ENCODE measurements at regions not wholly inside any gene's neighbourhood (a gene's known extent, or its start where the extent isn't known, plus 50 kb on each side); places are given as distances from the start of the nearest gene placed in this dataset.

DNA sequence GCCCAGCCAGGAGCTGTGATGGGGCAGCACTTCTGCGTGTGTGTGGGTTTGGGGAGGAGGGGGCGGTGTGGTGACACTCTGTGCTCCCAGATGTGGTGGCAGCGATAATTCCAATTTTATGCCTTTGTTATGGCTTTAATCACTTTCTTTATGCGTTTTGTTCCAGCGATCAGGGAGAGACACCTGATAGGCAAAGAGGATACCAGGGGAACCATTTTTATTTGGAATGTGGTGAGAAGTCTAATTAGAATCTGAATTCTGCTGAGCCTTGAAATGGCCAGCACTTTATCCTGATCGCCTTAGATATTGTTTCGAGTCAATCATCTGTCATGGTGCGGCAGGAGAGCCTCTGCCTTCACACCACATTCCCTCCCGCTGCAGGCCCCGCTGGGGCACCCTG lies 79.5 kb downstream of the HIF1AN start:
- TF ChIP-seq POLR2AphosphoS5 (IDR thresholded peaks at IDR 0.05; ENCODE audit: insufficient read depth, low read depth, low read length) (no peak), EZH2 (IDR thresholded peaks at IDR 0.05; ENCODE audit: borderline replicate concordance, low read depth, low read length, severe bottlenecking) (no peak), POLR2A (IDR thresholded peaks at IDR 0.05; ENCODE audit: low read depth, low read length) (no peak), MAX (IDR thresholded peaks at IDR 0.05; ENCODE audit: insufficient read depth, insufficient read length) (no peak)
- TF ChIP-seq, protein P1, sequence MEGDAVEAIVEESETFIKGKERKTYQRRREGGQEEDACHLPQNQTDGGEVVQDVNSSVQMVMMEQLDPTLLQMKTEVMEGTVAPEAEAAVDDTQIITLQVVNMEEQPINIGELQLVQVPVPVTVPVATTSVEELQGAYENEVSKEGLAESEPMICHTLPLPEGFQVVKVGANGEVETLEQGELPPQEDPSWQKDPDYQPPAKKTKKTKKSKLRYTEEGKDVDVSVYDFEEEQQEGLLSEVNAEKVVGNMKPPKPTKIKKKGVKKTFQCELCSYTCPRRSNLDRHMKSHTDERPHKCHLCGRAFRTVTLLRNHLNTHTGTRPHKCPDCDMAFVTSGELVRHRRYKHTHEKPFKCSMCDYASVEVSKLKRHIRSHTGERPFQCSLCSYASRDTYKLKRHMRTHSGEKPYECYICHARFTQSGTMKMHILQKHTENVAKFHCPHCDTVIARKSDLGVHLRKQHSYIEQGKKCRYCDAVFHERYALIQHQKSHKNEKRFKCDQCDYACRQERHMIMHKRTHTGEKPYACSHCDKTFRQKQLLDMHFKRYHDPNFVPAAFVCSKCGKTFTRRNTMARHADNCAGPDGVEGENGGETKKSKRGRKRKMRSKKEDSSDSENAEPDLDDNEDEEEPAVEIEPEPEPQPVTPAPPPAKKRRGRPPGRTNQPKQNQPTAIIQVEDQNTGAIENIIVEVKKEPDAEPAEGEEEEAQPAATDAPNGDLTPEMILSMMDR (IDR thresholded peaks at IDR 0.05; ENCODE audit: extremely low read depth in 1 of 2, insufficient read depth in 1 of 2, low read depth in 1 of 2, low read length in 2 of 2): no peak

Data from endothelial cell of umbilical vein (primary cell).